Mesendoderm (in vitro differentiated cells): ENCODE measurements at regions not wholly inside any gene's neighbourhood (a gene's known extent, or its start where the extent isn't known, plus 50 kb on each side); places are given as distances from the start of the nearest gene placed in this dataset.

Experiments
- DNase-seq: peaks from one replicate; pipeline ENCODE4 v3.0.0; 2013
- H2AK5ac ChIP-seq: 2 replicates; pipeline ENCODE4 v1.6.1; 2013; ENCODE audit warnings: low read length, inconsistent platforms
- H2BK120ac ChIP-seq: 2 replicates; pipeline ENCODE4 v1.6.1; 2013; ENCODE audit warnings: low read depth, mild to moderate bottlenecking, low read length, moderate library complexity, mixed read lengths
- H2BK15ac ChIP-seq: replicated peaks from 2 replicates; pipeline ENCODE4 v1.6.1; 2013; ENCODE audit warnings: low read depth, mild to moderate bottlenecking, moderate library complexity
- H2BK5ac ChIP-seq: 2 replicates; pipeline ENCODE4 v1.6.1; 2013; ENCODE audit warnings: low read length, inconsistent platforms
- H3K18ac ChIP-seq: 2 replicates; pipeline ENCODE4 v1.6.1; 2013; ENCODE audit warnings: mild to moderate bottlenecking, low read length, mixed read lengths
- H3K23ac ChIP-seq: one replicate; pipeline ENCODE4 v1.6.1; 2013; ENCODE audit warnings: low read length
- H3K27ac ChIP-seq: 2 replicates; pipeline ENCODE4 v1.5.1; 2013; ENCODE audit warnings: low read depth, mild to moderate bottlenecking, inconsistent platforms, low read length, moderate library complexity
- H3K27me3 ChIP-seq: 2 replicates; pipeline ENCODE4 v1.6.1; 2013; ENCODE audit warnings: low read length, control low read depth, mild to moderate bottlenecking, inconsistent platforms; ENCODE audit not compliant: insufficient read depth, poor library complexity
- H3K36me3 ChIP-seq: 2 replicates; pipeline ENCODE4 v1.6.1; 2013; ENCODE audit warnings: low read length, inconsistent platforms; ENCODE audit not compliant: control insufficient read depth, insufficient read depth
- H3K4ac ChIP-seq: one replicate; pipeline ENCODE4 v1.6.1; 2013; ENCODE audit warnings: low read depth, mild to moderate bottlenecking, low read length, moderate library complexity
- H3K4me1 ChIP-seq: 2 replicates; pipeline ENCODE4 v1.6.1; 2013; ENCODE audit warnings: low read depth, low read length, inconsistent platforms; ENCODE audit not compliant: control insufficient read depth
- H3K4me2 ChIP-seq: 2 replicates; pipeline ENCODE4 v1.6.1; 2013; ENCODE audit warnings: low read length
- H3K4me3 ChIP-seq: 2 replicates; pipeline ENCODE4 v1.5.1; 2013; ENCODE audit warnings: mild to moderate bottlenecking, low read length
- H3K56ac ChIP-seq: one replicate; pipeline ENCODE4 v1.6.1; 2013; ENCODE audit warnings: low read length
- H3K79me1 ChIP-seq: 2 replicates; pipeline ENCODE4 v1.6.1; 2013; ENCODE audit warnings: low read length, inconsistent platforms
- H3K79me2 ChIP-seq: 2 replicates; pipeline ENCODE4 v1.6.1; 2013; ENCODE audit warnings: mild to moderate bottlenecking, low read length; ENCODE audit not compliant: control insufficient read depth, insufficient read depth
- H3K9ac ChIP-seq: 2 replicates; pipeline ENCODE4 v1.6.1; 2013; ENCODE audit warnings: low read length, inconsistent platforms
- H4K5ac ChIP-seq: one replicate; pipeline ENCODE4 v1.6.1; 2013; ENCODE audit warnings: low read length
- H4K8ac ChIP-seq: one replicate; pipeline ENCODE4 v1.6.1; 2013; ENCODE audit warnings: low read depth, mild to moderate bottlenecking, control low read depth, low read length, moderate library complexity
- WGBS: extraction: QIAGEN DNeasy Blood & Tissue Kit; methylation state at CpG from one replicate; pipeline ENCODE4 v1.1.7; 2013; ENCODE audit warnings: low lambda C conversion rate, missing lambda C conversion rate; ENCODE audit not compliant: insufficient coverage; ENCODE audit errors: extremely low coverage; 5-methylcytosine and 5-hydroxymethylcytosine counted together

- Histone ChIP-seq H3K56ac (no peak overlapping the region), H3K79me1 (no peaks in the 10 kb centered on the region), H3K27me3 (no peaks in the 10 kb centered on the region), H4K5ac (no peak overlapping the region), H4K8ac (no peak overlapping the region), H3K36me3 (no peaks in the 10 kb centered on the region), H3K18ac (no peak overlapping the region), H3K4me3 (no peak overlapping the region), H3K27ac (no peak overlapping the region), H2BK120ac (no peak overlapping the region), H3K4me2 (no peak overlapping the region), H2BK5ac (no peak overlapping the region), H2AK5ac (no peak overlapping the region), H3K23ac (no peak overlapping the region), H2BK15ac (no peak overlapping the region), H3K9ac (no peak overlapping the region), H3K79me2 (no peaks in the 10 kb centered on the region), H3K4ac (no peak overlapping the region), H3K4me1 (no peaks in the 10 kb centered on the region)
- no CpG with 5 or more reads among the region's 1 CpG for WGBS
- DNase-seq: no peak
Measured at GRCh38 chr20:7696311-7696710, 243.9 kb downstream of the HAO1 start.

GRCh38 chr20:7702141-7702540, 238.1 kb downstream of the HAO1 start:
- WGBS: no CpG with 5 or more reads among the region's 2 CpGs
- no peak overlapping the region for H2BK5ac ChIP-seq

GRCh38 chr20:7703551-7703961, 236.7 kb downstream of the HAO1 start:
- H3K27me3 ChIP-seq: no peaks in the 10 kb centered on the region
- no peak overlapping the region for H3K4ac ChIP-seq
- H2BK15ac ChIP-seq: no peak overlapping the region
- H3K18ac ChIP-seq: no peak overlapping the region
- H3K36me3 ChIP-seq: no peaks in the 10 kb centered on the region
- H3K4me2 ChIP-seq: no peak overlapping the region
- H2AK5ac ChIP-seq: no peak overlapping the region
- H3K79me1 ChIP-seq: no peaks in the 10 kb centered on the region
- no peak overlapping the region for H2BK120ac ChIP-seq
- no peak overlapping the region for H4K5ac ChIP-seq
- no peak overlapping the region for H4K8ac ChIP-seq
- H3K4me3 ChIP-seq: no peak overlapping the region
- no peak overlapping the region for H2BK5ac ChIP-seq
- H3K27ac ChIP-seq: no peak overlapping the region
- no CpG with 5 or more reads among the region's 4 CpGs for WGBS
- DNase-seq: no peak
- no peak overlapping the region for H3K56ac ChIP-seq
- no peak overlapping the region for H3K23ac ChIP-seq
- no peaks in the 10 kb centered on the region for H3K79me2 ChIP-seq
- no peaks in the 10 kb centered on the region for H3K4me1 ChIP-seq
- H3K9ac ChIP-seq: no peak overlapping the region

More at GRCh38 chr20:7702141-7702540, 238.1 kb downstream of the HAO1 start:
- Histone ChIP-seq H3K4me3 (no peak overlapping the region), H3K79me2 (no peaks in the 10 kb centered on the region), H3K56ac (no peak overlapping the region), H2AK5ac (no peak overlapping the region), H4K5ac (no peak overlapping the region), H3K23ac (no peak overlapping the region), H3K4me1 (no peaks in the 10 kb centered on the region), H3K4ac (no peak overlapping the region), H4K8ac (no peak overlapping the region), H3K27ac (no peak overlapping the region), H3K27me3 (no peaks in the 10 kb centered on the region), H3K18ac (no peak overlapping the region), H2BK120ac (no peak overlapping the region), H3K4me2 (no peak overlapping the region), H2BK15ac (no peak overlapping the region), H3K36me3 (no peaks in the 10 kb centered on the region), H3K79me1 (no peaks in the 10 kb centered on the region), H3K9ac (no peak overlapping the region)
- no peak for DNase-seq

- no peak overlapping the region for H2AK5ac ChIP-seq
- no peak overlapping the region for H3K4me3 ChIP-seq
- no peak overlapping the region for H3K23ac ChIP-seq
- H2BK5ac ChIP-seq: no peak overlapping the region
- no peak overlapping the region for H2BK15ac ChIP-seq
- no peak overlapping the region for H4K8ac ChIP-seq
- H3K4me2 ChIP-seq: no peak overlapping the region
- H4K5ac ChIP-seq: no peak overlapping the region
- no peaks in the 10 kb centered on the region for H3K36me3 ChIP-seq
- H3K56ac ChIP-seq: no peak overlapping the region
- H3K27ac ChIP-seq: no peak overlapping the region
- H2BK120ac ChIP-seq: no peak overlapping the region
- H3K4me1 ChIP-seq: no peaks in the 10 kb centered on the region
- H3K18ac ChIP-seq: no peak overlapping the region
- no peaks in the 10 kb centered on the region for H3K79me1 ChIP-seq
- no peak overlapping the region for H3K4ac ChIP-seq
- no peak for DNase-seq
- WGBS: no CpG with 5 or more reads among the region's 2 CpGs
- H3K9ac ChIP-seq: no peak overlapping the region
- no peaks in the 10 kb centered on the region for H3K27me3 ChIP-seq
- no peaks in the 10 kb centered on the region for H3K79me2 ChIP-seq
Measured at GRCh38 chr20:7703996-7704395, 236.3 kb downstream of the HAO1 start.

DNA sequence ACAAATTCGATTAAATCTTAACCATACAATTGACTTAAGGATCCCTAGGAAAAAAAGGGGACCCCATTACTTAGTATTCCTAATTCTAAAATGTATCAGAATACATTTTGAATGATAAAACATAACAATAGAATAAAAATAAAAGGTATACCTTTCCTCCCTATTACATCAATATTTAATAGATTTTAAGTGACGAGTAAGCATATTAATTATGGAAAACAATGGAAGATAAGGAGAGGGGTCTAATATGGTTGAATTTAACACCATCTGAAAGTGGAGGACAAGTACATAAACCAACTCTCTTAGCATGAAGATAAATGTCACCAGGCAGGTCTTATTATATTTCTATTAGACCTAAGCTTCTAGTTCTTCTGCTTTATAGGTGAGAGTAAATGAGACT, 232.1 kb downstream of the HAO1 start:
- Histone ChIP-seq H3K9ac (no peak overlapping the region), H2AK5ac (no peak overlapping the region), H3K4me2 (no peak overlapping the region), H4K5ac (no peak overlapping the region), H3K4me1 (no peaks in the 10 kb centered on the region), H3K27ac (no peak overlapping the region), H3K4ac (no peak overlapping the region), H2BK15ac (no peak overlapping the region), H3K27me3 (no peaks in the 10 kb centered on the region), H3K23ac (no peak overlapping the region), H3K36me3 (no peaks in the 10 kb centered on the region), H4K8ac (no peak overlapping the region), H2BK120ac (no peak overlapping the region), H3K56ac (no peak overlapping the region), H3K79me1 (no peaks in the 10 kb centered on the region), H3K4me3 (no peak overlapping the region), H3K18ac (no peak overlapping the region), H3K79me2 (no peaks in the 10 kb centered on the region), H2BK5ac (no peak overlapping the region)
- DNase-seq: no peak
- no CpG with 5 or more reads among the region's 2 CpGs for WGBS

GRCh38 chr20:7708782-7709181, 231.5 kb downstream of the HAO1 start:
- no peaks in the 10 kb centered on the region for H3K4me1 ChIP-seq
- no peak overlapping the region for H3K4ac ChIP-seq
- H3K9ac ChIP-seq: no peak overlapping the region
- H2BK5ac ChIP-seq: no peak overlapping the region
- no peak overlapping the region for H3K23ac ChIP-seq
- H2BK15ac ChIP-seq: no peak overlapping the region
- no peak overlapping the region for H3K56ac ChIP-seq
- no peak overlapping the region for H3K27ac ChIP-seq
- H3K36me3 ChIP-seq: no peaks in the 10 kb centered on the region
- no peak overlapping the region for H3K4me2 ChIP-seq
- no peaks in the 10 kb centered on the region for H3K27me3 ChIP-seq
- H4K5ac ChIP-seq: no peak overlapping the region
- H3K79me2 ChIP-seq: no peaks in the 10 kb centered on the region
- no peak overlapping the region for H3K4me3 ChIP-seq
- H2BK120ac ChIP-seq: no peak overlapping the region
- H2AK5ac ChIP-seq: no peak overlapping the region
- H3K79me1 ChIP-seq: no peaks in the 10 kb centered on the region
- no CpG with 5 or more reads among the region's 2 CpGs for WGBS
- H3K18ac ChIP-seq: no peak overlapping the region
- DNase-seq: no peak
- no peak overlapping the region for H4K8ac ChIP-seq
